OCI-LY7 (cell line): ENCODE measurements at regions not wholly inside any gene's neighbourhood (a gene's known extent, or its start where the extent isn't known, plus 50 kb on each side); places are given as distances from the start of the nearest gene placed in this dataset.
"Not testable (repeated sequence)": the region's sequence is repeated elsewhere in the genome, so short reads cannot be mapped to it uniquely, and the experiment has no call there.

Source experiments
- BruUV-seq: library from RNA; stranded (reverse); fragments of 400-500 nt; replicated peaks from 2 replicates; lab custom pipeline; 2021; lab: Mats Ljungman, UMichigan
- CTCF ChIA-PET: fragments of 300-600 bp; sonication (Branson Sonifier 250); formaldehyde crosslinking; loops from one replicate; lab custom pipeline; 2022; ENCODE audit warnings: antibody characterized with exemption; ENCODE audit not compliant: unreplicated experiment; lab: Charles Lee
- POLR2A ChIA-PET: fragments of 300-600 bp; sonication (Branson Sonifier 250); formaldehyde crosslinking; loops from one replicate; lab custom pipeline; 2022; ENCODE audit warnings: antibody characterized with exemption; lab: Charles Lee
- DNase-seq: peaks from one replicate; pipeline ENCODE4 v3.0.0-alpha.2; 2015; ENCODE audit warnings: low spot score
- H2AFZ ChIP-seq: fragments of 200-600 bp; sonication (generic), shearing (Covaris generic); 2 replicates; pipeline ENCODE4 v1.6.1; 2014; ENCODE audit warnings: mild to moderate bottlenecking, antibody characterized with exemption, low read length, moderate library complexity
- H3K27ac ChIP-seq: fragments of 200-600 bp; sonication (generic); 2 replicates; pipeline ENCODE4 v1.5.1; 2014; ENCODE audit warnings: mixed run types, low read depth, mild to moderate bottlenecking, moderate library complexity, low read length, inconsistent platforms; ENCODE audit not compliant: poor library complexity, severe bottlenecking
- H3K36me3 ChIP-seq: fragments of 200-600 bp; sonication (generic); 2 replicates; pipeline ENCODE4 v1.6.1; 2014; ENCODE audit warnings: mild to moderate bottlenecking, antibody characterized with exemption, low read length, moderate library complexity, mixed read lengths; ENCODE audit not compliant: insufficient read depth
- H3K4me1 ChIP-seq: fragments of 200-600 bp; sonication (generic); 2 replicates; pipeline ENCODE4 v1.5.1; 2014; ENCODE audit warnings: mild to moderate bottlenecking, low read length; ENCODE audit not compliant: insufficient read depth, poor library complexity, severe bottlenecking
- H3K4me2 ChIP-seq: fragments of 200-600 bp; sonication (generic); 2 replicates; pipeline ENCODE4 v1.6.1; 2014; ENCODE audit warnings: mild to moderate bottlenecking, low read length
- H3K4me3 ChIP-seq: fragments of 200-600 bp; sonication (generic); 2 replicates; pipeline ENCODE4 v1.5.1; 2014; ENCODE audit warnings: mild to moderate bottlenecking, low read depth, low read length; ENCODE audit not compliant: poor library complexity, severe bottlenecking
- H3K79me2 ChIP-seq: fragments of 200-600 bp; sonication (generic); 2 replicates; pipeline ENCODE4 v1.6.1; 2016; ENCODE audit warnings: low read depth, mild to moderate bottlenecking, low read length, moderate library complexity, mixed read lengths; ENCODE audit not compliant: insufficient read depth
- H3K9me2 ChIP-seq: fragments of 200-600 bp; sonication (generic); 2 replicates; pipeline ENCODE4 v1.6.1; 2016; ENCODE audit warnings: mild to moderate bottlenecking, low read length, mixed read lengths; ENCODE audit not compliant: insufficient read depth
- H3K9me3 ChIP-seq: fragments of 200-600 bp; sonication (generic); 2 replicates; pipeline ENCODE4 v1.6.1; 2014; ENCODE audit warnings: mild to moderate bottlenecking, mixed run types, low read length, mixed read lengths
- H4K20me1 ChIP-seq: fragments of 200-600 bp; sonication (generic); 2 replicates; pipeline ENCODE4 v1.6.1; 2014; ENCODE audit warnings: mild to moderate bottlenecking, antibody characterized with exemption, low read length, moderate library complexity, mixed read lengths; ENCODE audit not compliant: insufficient read depth
- EZH2phosphoT487 ChIP-seq: fragments of 200-600 bp; sonication (generic); IDR thresholded peaks from 2 replicates; pipeline ENCODE4 v1.6.1; 2018; ENCODE audit warnings: low read depth, borderline replicate concordance, mild to moderate bottlenecking, mixed run types, antibody characterized with exemption, low read length, moderate library complexity, mixed read lengths
- intact Hi-C: fragments of 100-400 bp; cut with micrococcal nuclease; formaldehyde crosslinking; loops from one replicate; pipeline ENCODE4 v1.10.0; 2022; ENCODE audit not compliant: unreplicated experiment
- TF ChIP-seq, protein P1 (sequence below): fragments of 200-600 bp; sonication (generic); conservative IDR thresholded peaks from 2 replicates; pipeline ENCODE4 v1.5.1; 2014; ENCODE audit warnings: mild to moderate bottlenecking, antibody characterized with exemption, low read length, moderate library complexity, mixed read lengths

DNA sequence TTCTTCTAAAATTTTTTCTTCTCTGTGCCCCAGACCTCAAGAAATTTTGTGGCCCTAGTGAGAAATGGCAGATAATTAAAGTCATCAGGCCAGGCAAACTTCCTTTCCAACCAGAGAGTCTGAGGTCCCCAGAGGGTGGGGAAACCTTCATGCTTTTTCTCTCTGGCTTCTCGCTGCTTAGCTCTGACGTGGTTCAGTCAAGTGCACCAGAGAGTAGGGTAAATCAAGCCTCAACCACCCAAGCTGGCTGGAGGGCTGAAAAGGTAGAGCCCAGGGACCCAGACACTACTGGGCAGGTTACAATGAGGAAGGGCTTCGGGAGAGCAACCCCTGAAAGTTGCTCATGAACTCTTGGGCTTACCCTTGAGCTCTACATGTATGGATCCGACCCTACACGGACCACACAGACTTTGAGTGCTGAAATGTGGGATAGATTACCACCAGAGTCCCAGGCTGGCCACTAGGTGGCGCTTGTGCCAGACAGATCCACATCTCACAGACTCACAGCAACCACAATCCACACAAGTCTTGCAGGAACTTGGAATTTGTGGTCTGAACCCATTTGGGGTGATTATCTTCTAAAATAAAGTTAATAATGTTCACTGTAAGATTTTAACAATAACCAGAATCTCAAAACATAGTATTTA, 323.5 kb downstream of the KLF13 start:
- H3K4me1 ChIP-seq, POLR2A ChIA-PET, H3K4me3 ChIP-seq, H3K36me3 ChIP-seq, CTCF ChIA-PET, DNase-seq, intact Hi-C loops, H2AFZ ChIP-seq, H3K79me2 ChIP-seq, H3K4me2 ChIP-seq, H3K9me3 ChIP-seq, H3K9me2 ChIP-seq, H4K20me1 ChIP-seq, H3K27ac ChIP-seq: not testable (repeated sequence)
- BruUV-seq, result TSS peak; percentile 91

GRCh38 chr15:31656915-31657314, 330.3 kb downstream of the KLF13 start:
- H3K4me2 ChIP-seq, POLR2A ChIA-PET, H4K20me1 ChIP-seq, H3K4me3 ChIP-seq, H3K4me1 ChIP-seq, H2AFZ ChIP-seq, H3K27ac ChIP-seq, intact Hi-C loops, DNase-seq, H3K79me2 ChIP-seq, H3K9me3 ChIP-seq, BruUV-seq, H3K9me2 ChIP-seq, CTCF ChIA-PET, H3K36me3 ChIP-seq: not testable (repeated sequence)

DNA sequence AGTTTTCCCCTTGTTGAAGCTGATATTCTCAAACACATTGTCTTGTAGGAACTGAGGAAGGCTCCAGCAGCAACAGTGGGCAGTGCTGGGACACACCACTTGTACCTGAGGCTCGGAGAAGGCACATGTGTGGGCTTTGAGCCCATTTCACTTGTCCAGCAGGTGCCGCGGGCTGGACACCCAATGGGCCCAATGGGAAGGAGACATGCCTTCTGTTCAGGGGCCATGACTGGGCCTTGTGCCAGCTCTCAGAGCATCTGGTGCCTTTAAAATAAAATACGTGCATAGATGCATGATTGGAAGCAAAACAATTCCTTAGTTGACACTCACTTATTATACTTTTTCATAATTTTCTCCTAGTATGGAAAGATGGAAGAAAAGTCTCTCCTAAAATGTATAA, 334.2 kb downstream of the KLF13 start:
- Histone ChIP-seq H3K36me3 (no peaks in the 10 kb centered on the region), H3K4me1 (no peaks in the 10 kb centered on the region), H3K79me2 (no peaks in the 10 kb centered on the region), H3K27ac (no peak overlapping the region), H4K20me1 (no peaks in the 10 kb centered on the region), H3K4me3 (no peak overlapping the region), H3K4me2 (no peak overlapping the region), H2AFZ (no peak overlapping the region), H3K9me3 (no peaks in the 10 kb centered on the region), H3K9me2 (no peaks in the 10 kb centered on the region)
- no peak for DNase-seq
- intact Hi-C loops, result no loop called here
- ChIA-PET POLR2A (no interaction called here), CTCF (no interaction called here)
- BruUV-seq, result no TSS peak
- TF ChIP-seq EZH2phosphoT487, result no peak
- TF ChIP-seq, protein P1, sequence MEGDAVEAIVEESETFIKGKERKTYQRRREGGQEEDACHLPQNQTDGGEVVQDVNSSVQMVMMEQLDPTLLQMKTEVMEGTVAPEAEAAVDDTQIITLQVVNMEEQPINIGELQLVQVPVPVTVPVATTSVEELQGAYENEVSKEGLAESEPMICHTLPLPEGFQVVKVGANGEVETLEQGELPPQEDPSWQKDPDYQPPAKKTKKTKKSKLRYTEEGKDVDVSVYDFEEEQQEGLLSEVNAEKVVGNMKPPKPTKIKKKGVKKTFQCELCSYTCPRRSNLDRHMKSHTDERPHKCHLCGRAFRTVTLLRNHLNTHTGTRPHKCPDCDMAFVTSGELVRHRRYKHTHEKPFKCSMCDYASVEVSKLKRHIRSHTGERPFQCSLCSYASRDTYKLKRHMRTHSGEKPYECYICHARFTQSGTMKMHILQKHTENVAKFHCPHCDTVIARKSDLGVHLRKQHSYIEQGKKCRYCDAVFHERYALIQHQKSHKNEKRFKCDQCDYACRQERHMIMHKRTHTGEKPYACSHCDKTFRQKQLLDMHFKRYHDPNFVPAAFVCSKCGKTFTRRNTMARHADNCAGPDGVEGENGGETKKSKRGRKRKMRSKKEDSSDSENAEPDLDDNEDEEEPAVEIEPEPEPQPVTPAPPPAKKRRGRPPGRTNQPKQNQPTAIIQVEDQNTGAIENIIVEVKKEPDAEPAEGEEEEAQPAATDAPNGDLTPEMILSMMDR, result no peak

GRCh38 chr15:31665732-31666131, 339.1 kb downstream of the KLF13 start:
- H3K79me2 ChIP-seq, CTCF ChIA-PET, H3K4me3 ChIP-seq, BruUV-seq, H3K9me3 ChIP-seq, H3K36me3 ChIP-seq, H3K4me2 ChIP-seq, intact Hi-C loops, H3K27ac ChIP-seq, POLR2A ChIA-PET, H3K9me2 ChIP-seq, DNase-seq, H4K20me1 ChIP-seq, H3K4me1 ChIP-seq, H2AFZ ChIP-seq: not testable (repeated sequence)

- BruUV-seq, H3K4me3 ChIP-seq, H3K4me1 ChIP-seq, H3K9me2 ChIP-seq, H4K20me1 ChIP-seq, CTCF ChIA-PET, POLR2A ChIA-PET, H3K27ac ChIP-seq, H3K36me3 ChIP-seq, H3K9me3 ChIP-seq, DNase-seq, intact Hi-C loops, H2AFZ ChIP-seq, H3K79me2 ChIP-seq, H3K4me2 ChIP-seq: not testable (repeated sequence)
These were observed 342.7 kb downstream of the KLF13 start for GRCh38 chr15:31669158-31669908.
